ENCODE measurements at regions not wholly inside any gene's neighbourhood (a gene's known extent, or its start where the extent isn't known, plus 50 kb on each side); places are given as distances from the start of the nearest gene placed in this dataset.

GRCh38 chr3:105210141-105210540 is 156.6 kb upstream of the ALCAM start:
- TF ChIP-seq CTCF (IDR thresholded peaks at IDR 0.05) (no peak), POLR2A (IDR thresholded peaks at IDR 0.05) (no peak)

Measured in body of pancreas (tissue), 4 donors.